SK-N-SH (cell line): ENCODE measurements at regions not wholly inside any gene's neighbourhood (a gene's known extent, or its start where the extent isn't known, plus 50 kb on each side); places are given as distances from the start of the nearest gene placed in this dataset.

ENCODE experiments used
- CTCF ChIA-PET: fragments of 300-600, 350-600 bp; formaldehyde crosslinking; extraction: SDS; loops from one replicate; lab custom pipeline; 2021; lab: Yijun Ruan, JAX
- POLR2A ChIA-PET: fragments of 350-600 bp; sonication (Branson Sonifier 250); formaldehyde crosslinking; extraction: SDS; loops from one replicate; lab custom pipeline; 2020; ENCODE audit warnings: antibody characterized with exemption, inconsistent platforms; lab: Yijun Ruan, JAX
- DNase-seq: peaks from one replicate; pipeline ENCODE4 v3.0.0; 2012
- H2AFZ ChIP-seq: fragments of 200-600 bp; sonication (generic); 2 replicates; pipeline ENCODE4 v1.8.1; 2016; ENCODE audit warnings: antibody characterized with exemption, mild to moderate bottlenecking, low read depth
- H3F3A ChIP-seq: fragments of 200-600 bp; sonication (generic); replicated peaks from 2 replicates; pipeline ENCODE3; 2016; ENCODE audit warnings: antibody characterized with exemption, mild to moderate bottlenecking; ENCODE audit not compliant: insufficient read depth
- H3K27ac ChIP-seq, 2 experiments: fragments of 200-500 bp in 1 of 2; fragments of 200-600 bp in 1 of 2; sonication (Bioruptor generic) in 1 of 2; sonication (generic), shearing (Covaris generic) in 1 of 2; 2 replicates each; pipeline versions ENCODE4 v1.5.1 to v1.6.1; 2014 to 2016; ENCODE audit warnings: low read depth in 2 of 2, inconsistent platforms in 1 of 2, low read length in 1 of 2, mild to moderate bottlenecking in 1 of 2, mixed read lengths in 1 of 2
- H3K27me3 ChIP-seq: fragments of 200-600 bp; sonication (generic), shearing (Covaris generic); 2 replicates; pipeline ENCODE4 v1.6.1; 2016; ENCODE audit warnings: mixed run types; ENCODE audit not compliant: insufficient read depth
- H3K36me3 ChIP-seq, 2 experiments: fragments of 200-500 bp in 1 of 2; fragments of 200-600 bp in 1 of 2; sonication (Bioruptor generic) in 1 of 2; sonication (generic) in 1 of 2; replicated peaks in 1 of 2; 2 replicates each; pipeline versions ENCODE3 to v1.5.1; 2014 to 2016; ENCODE audit warnings: low read length in 1 of 2, mild to moderate bottlenecking in 1 of 2; ENCODE audit not compliant: insufficient read depth in 2 of 2, control insufficient read depth in 1 of 2
- H3K4me1 ChIP-seq, 2 experiments: fragments of 200-500 bp in 1 of 2; fragments of 200-600 bp in 1 of 2; sonication (Bioruptor generic) in 1 of 2; sonication (generic), shearing (Covaris generic) in 1 of 2; 2 replicates each; pipeline versions ENCODE4 v1.5.1 to v1.6.1; 2014 to 2016; ENCODE audit warnings: low read depth in 1 of 2, low read length in 1 of 2, mixed run types in 1 of 2; ENCODE audit not compliant: insufficient read depth in 2 of 2, control insufficient read depth in 1 of 2
- H3K4me2 ChIP-seq: fragments of 200-600 bp; sonication (generic), shearing (Covaris generic); 2 replicates; pipeline ENCODE4 v1.6.1; 2017; ENCODE audit warnings: mixed run types
- H3K4me3 ChIP-seq, 2 experiments: fragments of 200-500 bp in 1 of 2; fragments of 200-600 bp in 1 of 2; sonication (Bioruptor generic) in 1 of 2; sonication (generic), shearing (Covaris generic) in 1 of 2; 2 replicates each; pipeline versions ENCODE4 v1.5.1 to v1.8.1; 2014 to 2016; ENCODE audit warnings: low read depth in 2 of 2, inconsistent platforms in 1 of 2, low read length in 1 of 2, mild to moderate bottlenecking in 1 of 2, mixed read lengths in 1 of 2, moderate library complexity in 1 of 2
- H3K79me2 ChIP-seq: fragments of 200-600 bp; sonication (generic); 2 replicates; pipeline ENCODE4 v1.8.1; 2017; ENCODE audit warnings: mild to moderate bottlenecking; ENCODE audit not compliant: insufficient read depth
- H3K9ac ChIP-seq: fragments of 200-600 bp; sonication (generic); 2 replicates; pipeline ENCODE4 v1.6.1; 2017; ENCODE audit warnings: mixed run types
- H3K9me2 ChIP-seq: fragments of 200-600 bp; sonication (generic); 2 replicates; pipeline ENCODE4 v1.6.1; 2017; ENCODE audit warnings: mixed run types
- H3K9me3 ChIP-seq: fragments of 200-600 bp; sonication (generic); 2 replicates; pipeline ENCODE4 v1.6.1; 2017; ENCODE audit warnings: mixed run types, mild to moderate bottlenecking, moderate library complexity
- H4K20me1 ChIP-seq: fragments of 200-600 bp; sonication (generic); 2 replicates; pipeline ENCODE4 v1.6.1; 2017; ENCODE audit warnings: mild to moderate bottlenecking, mixed run types; ENCODE audit not compliant: insufficient read depth
- CHD2 ChIP-seq: fragments of 150-350 bp; IDR thresholded peaks from 2 replicates; pipeline ENCODE4 v1.6.1; 2018; ENCODE audit warnings: low read length; ENCODE audit not compliant: partially characterized antibody
- EP300 ChIP-seq, 2 experiments: IDR thresholded peaks; 2 replicates each; pipeline versions ENCODE4 v1.4.0 to v1.6.1; 2012; ENCODE audit warnings: borderline replicate concordance in 1 of 2, low read depth in 1 of 2, low read length in 1 of 2
- FOSL2 ChIP-seq: IDR thresholded peaks from 2 replicates; pipeline ENCODE4 v1.4.0; 2012; ENCODE audit warnings: low read depth, mild to moderate bottlenecking, moderate library complexity, borderline replicate concordance
- GABPA ChIP-seq: IDR thresholded peaks from 2 replicates; pipeline ENCODE4 v1.4.0; 2012; ENCODE audit warnings: low read depth, mild to moderate bottlenecking
- GATA2 ChIP-seq: sonication (generic); formaldehyde crosslinking; IDR thresholded peaks from 2 replicates; pipeline ENCODE4 v1.5.0; 2020; ENCODE audit warnings: mild to moderate bottlenecking, missing genetic modification reagents
- MEF2A ChIP-seq: IDR thresholded peaks from 2 replicates; pipeline ENCODE4 v1.4.0; 2012; ENCODE audit warnings: low read depth, borderline replicate concordance
- NFIC ChIP-seq: IDR thresholded peaks from 2 replicates; pipeline ENCODE4 v1.4.0; 2012; ENCODE audit warnings: borderline replicate concordance
- RAD21 ChIP-seq: IDR thresholded peaks from 2 replicates; pipeline ENCODE4 v1.6.1; 2012; ENCODE audit warnings: mild to moderate bottlenecking, low read length
- RCOR1 ChIP-seq: fragments of 150-350 bp; IDR thresholded peaks from 2 replicates; pipeline ENCODE4 v1.6.1; 2017; ENCODE audit warnings: antibody characterized with exemption, low read length
- REST ChIP-seq: IDR thresholded peaks from 2 replicates; pipeline ENCODE4 v1.6.1; 2012; ENCODE audit warnings: mild to moderate bottlenecking, low read depth, low read length, moderate library complexity
- RFX5 ChIP-seq: IDR thresholded peaks from 2 replicates; pipeline ENCODE4 v1.6.1; 2012; ENCODE audit warnings: mild to moderate bottlenecking, improper control_type of control experiment, low read length
- SMC3 ChIP-seq: IDR thresholded peaks from 2 replicates; pipeline ENCODE4 v1.6.1; 2012; ENCODE audit warnings: low read depth, low read length, improper control_type of control experiment
- TAF1 ChIP-seq: IDR thresholded peaks from 2 replicates; pipeline ENCODE4 v1.6.1; 2012; ENCODE audit warnings: low read depth, mild to moderate bottlenecking, low read length, moderate library complexity, borderline replicate concordance
- TEAD4 ChIP-seq: IDR thresholded peaks from 2 replicates; pipeline ENCODE4 v1.4.0; 2012; ENCODE audit warnings: mild to moderate bottlenecking, borderline replicate concordance; ENCODE audit not compliant: insufficient read depth
- USF2 ChIP-seq: fragments of 150-350 bp; IDR thresholded peaks from 2 replicates; pipeline ENCODE4 v1.6.1; 2017; ENCODE audit warnings: antibody characterized with exemption, low read length, low read depth, borderline replicate concordance
- WGBS: methylation state at CpG from one replicate; pipeline ENCODE4 v1.1.6; 2017; ENCODE audit warnings: low lambda C conversion rate; 5-methylcytosine and 5-hydroxymethylcytosine counted together
- TF ChIP-seq, protein P1 (sequence below): fragments of 150-350 bp; IDR thresholded peaks from 2 replicates; pipeline ENCODE4 v1.6.1; 2016; ENCODE audit warnings: mild to moderate bottlenecking, low read depth, low read length

DNA sequence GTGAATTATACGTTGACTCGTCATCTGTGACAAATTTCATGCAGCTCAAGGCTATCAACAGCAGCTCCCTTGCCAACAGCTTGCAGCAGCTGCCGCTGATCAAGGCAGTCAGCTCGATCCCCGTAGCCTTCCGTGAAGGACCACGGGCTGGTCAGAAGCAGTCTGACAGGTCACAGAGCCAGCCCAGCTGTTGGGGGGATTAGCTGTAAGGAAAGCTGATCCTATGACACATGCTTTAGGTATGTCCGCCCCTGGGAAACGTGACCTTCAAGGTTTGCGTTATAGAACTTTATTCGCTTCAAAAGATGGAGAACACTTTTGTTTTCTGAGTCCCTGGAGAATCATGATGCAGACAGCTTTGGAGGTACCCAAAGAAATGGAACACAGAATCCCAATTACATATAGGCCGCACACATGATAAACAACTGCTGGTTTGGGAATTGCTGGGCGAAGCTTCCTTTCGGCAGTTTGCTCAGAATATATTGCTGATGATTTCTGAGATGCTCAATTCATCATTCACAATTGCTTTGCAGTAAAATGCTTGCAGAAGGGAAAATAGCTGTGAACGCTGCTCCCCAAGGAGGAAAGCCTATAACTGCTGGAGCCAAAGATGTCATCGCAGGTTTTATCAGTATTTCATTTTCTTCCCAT is 62.6 kb upstream of the USP29 start (continued):
- TF ChIP-seq, protein P1, sequence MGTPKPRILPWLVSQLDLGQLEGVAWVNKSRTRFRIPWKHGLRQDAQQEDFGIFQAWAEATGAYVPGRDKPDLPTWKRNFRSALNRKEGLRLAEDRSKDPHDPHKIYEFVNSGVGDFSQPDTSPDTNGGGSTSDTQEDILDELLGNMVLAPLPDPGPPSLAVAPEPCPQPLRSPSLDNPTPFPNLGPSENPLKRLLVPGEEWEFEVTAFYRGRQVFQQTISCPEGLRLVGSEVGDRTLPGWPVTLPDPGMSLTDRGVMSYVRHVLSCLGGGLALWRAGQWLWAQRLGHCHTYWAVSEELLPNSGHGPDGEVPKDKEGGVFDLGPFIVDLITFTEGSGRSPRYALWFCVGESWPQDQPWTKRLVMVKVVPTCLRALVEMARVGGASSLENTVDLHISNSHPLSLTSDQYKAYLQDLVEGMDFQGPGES = no peak

DNA sequence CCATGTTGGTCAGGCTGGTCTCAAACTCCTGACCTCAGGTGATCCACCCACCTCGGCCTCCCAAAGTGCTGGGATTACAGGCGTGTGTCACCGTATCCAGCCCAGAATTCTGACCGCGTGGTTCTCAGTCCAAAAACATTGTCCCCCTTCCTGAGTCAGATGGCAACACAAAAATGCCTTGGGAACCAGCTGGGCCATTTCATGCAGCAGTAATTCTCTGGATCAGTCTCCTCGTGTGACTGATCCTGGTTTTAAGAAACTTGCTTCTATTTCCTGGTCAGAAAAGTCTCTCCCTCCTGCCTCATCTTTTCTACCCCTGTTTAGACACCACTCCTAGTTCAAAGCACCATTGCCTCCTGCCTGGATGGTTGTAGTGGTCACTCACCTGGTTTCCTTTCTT is 60.9 kb upstream of the USP29 start:
- 17% methylated on average over 6 of the region's 6 CpGs for WGBS
- POLR2A ChIA-PET = no interaction called here
- CTCF ChIA-PET = interaction anchor here (1.4 kb wide), 1 partner anchor 40 kb away, joined by 4 read pairs; no protein-coding TSS in a partner anchor

DNA sequence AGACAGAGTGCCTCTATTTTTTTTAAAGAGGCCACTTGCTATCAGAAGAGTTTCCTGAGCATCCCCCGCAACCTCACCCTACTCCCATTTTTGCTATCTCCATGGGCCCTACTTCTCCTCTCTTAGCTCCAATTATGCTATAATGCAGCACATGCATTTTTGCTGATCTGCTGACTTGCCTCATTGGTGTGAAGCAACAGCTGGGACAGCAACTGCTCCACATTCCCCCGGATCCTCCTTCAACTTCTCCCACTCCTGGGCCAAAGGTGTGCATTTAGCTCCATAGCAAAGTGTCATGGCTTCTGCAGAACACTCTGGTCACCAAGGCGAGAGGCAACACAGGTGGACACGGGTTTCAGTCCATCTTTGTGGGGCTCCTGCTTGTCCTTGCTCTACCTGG is 56.7 kb upstream of the USP29 start:
- Histone ChIP-seq H3K4me1 (no peaks in the 10 kb centered on the region), H3K4me3 (no peak overlapping the region), H3K27me3 (no peaks in the 10 kb centered on the region), H4K20me1 (no peaks in the 10 kb centered on the region), H3K79me2 (no peaks in the 10 kb centered on the region), H2AFZ (no peak overlapping the region), H3K9me3 (no peaks in the 10 kb centered on the region), H3K36me3 (no peaks in the 10 kb centered on the region), H3F3A (no peaks in the 10 kb centered on the region), H3K9ac (no peak overlapping the region), H3K4me2 (no peak overlapping the region), H3K9me2 (no peaks in the 10 kb centered on the region), H3K27ac (no peak overlapping the region)
- WGBS = 18% methylated on average over 4 of the region's 4 CpGs
- POLR2A ChIA-PET = no interaction called here
- no peak for DNase-seq
- no peak for TF ChIP-seq USF2
- no peak for TF ChIP-seq EP300 (IDR thresholded peaks at IDR 0.05; ENCODE audit: borderline replicate concordance in 1 of 2, low read depth in 1 of 2, low read length in 1 of 2)
- no peak for TF ChIP-seq TAF1
- no peak for TF ChIP-seq TEAD4
- no peak for TF ChIP-seq NFIC
- TF ChIP-seq MEF2A = no peak
- no peak for TF ChIP-seq REST
- TF ChIP-seq RCOR1 = no peak
- CTCF ChIA-PET = no interaction called here

More for the DNA sequence above, 60.9 kb upstream of the USP29 start:
- Histone ChIP-seq H3K9ac (no peak overlapping the region), H3F3A (no peaks in the 10 kb centered on the region), H3K79me2 (no peaks in the 10 kb centered on the region), H2AFZ (no peak overlapping the region), H3K27ac (no peak overlapping the region), H3K36me3 (no peaks in the 10 kb centered on the region), H3K4me3 (no peak overlapping the region), H3K9me2 (no peaks in the 10 kb centered on the region), H3K27me3 (no peaks in the 10 kb centered on the region), H3K4me1 (no peaks in the 10 kb centered on the region), H3K4me2 (no peak overlapping the region), H3K9me3 (no peaks in the 10 kb centered on the region), H4K20me1 (no peaks in the 10 kb centered on the region)
- DNase-seq = no peak
- TF ChIP-seq RFX5 (no peak), GABPA (no peak), MEF2A (no peak), CHD2 (no peak), RAD21 (no peak), GATA2 (CRISPR knock-in tag) (no peak), USF2 (no peak), TEAD4 (no peak), FOSL2 (no peak), SMC3 (no peak)
